ENCODE measurements at regions not wholly inside any gene's neighbourhood (a gene's known extent, or its start where the extent isn't known, plus 50 kb on each side); places are given as distances from the start of the nearest gene placed in this dataset.

GRCh38 chr11:19511413-19512183 lies 201.0 kb upstream of the NAV2 start:
- no peak overlapping the region for H3K18ac ChIP-seq (ENCODE audit: extremely low read depth, low read length)
- H3K9ac ChIP-seq (replicated peaks in 1 of 4; ENCODE audit: extremely low read depth in 1 of 4, low read depth in 3 of 4, low read length in 3 of 4) = no peak overlapping the region
- no peak overlapping the region for H2BK15ac ChIP-seq (ENCODE audit: low read length)
- no peaks in the 10 kb centered on the region for H3K4me1 ChIP-seq (replicated peaks in 1 of 4; ENCODE audit: control insufficient read depth in 3 of 4, insufficient read depth in 4 of 4, low read length in 3 of 4)
- no peaks in the 10 kb centered on the region; a peak in 1 of 4 replicates for H3K79me2 ChIP-seq (ENCODE audit: control insufficient read depth in 1 of 2, insufficient read depth in 2 of 2, low read length in 2 of 2)
- H4K8ac ChIP-seq (ENCODE audit: extremely low read depth, insufficient read depth, low read length) = no peak overlapping the region
- H2BK5ac ChIP-seq (ENCODE audit: low read depth, low read length) = no peak overlapping the region
- no peak for DNase-seq (ENCODE audit: low read depth in 1 of 2, low spot score in 2 of 2)
- H3K4me3 ChIP-seq (ENCODE audit: extremely low read depth in 1 of 4, insufficient read depth in 2 of 4, low read depth in 3 of 4, low read length in 4 of 4) = no peak overlapping the region
- 86% methylated on average over 9 of the region's 9 CpGs; no CpG with 5 or more reads in 1 of the 2 experiments for WGBS, 2 experiments (ENCODE audit: extremely low coverage in 1 of 2, insufficient coverage in 1 of 2, insufficient read length in 1 of 2, insufficient replicate concordance in 2 of 2, low coverage in 1 of 2, low lambda C conversion rate in 2 of 2, missing lambda C conversion rate in 1 of 2)
- no peaks in the 10 kb centered on the region for H3K9me3 ChIP-seq (ENCODE audit: insufficient read depth in 2 of 2, low read depth in 1 of 2, low read length in 1 of 2)
- H4K5ac ChIP-seq (ENCODE audit: insufficient read length, low read depth, low read length) = no peak overlapping the region
- POLR2A ChIA-PET (ENCODE audit: partially characterized antibody) = no interaction called here
- H3K23ac ChIP-seq (ENCODE audit: insufficient read length) = no peak overlapping the region
- FAIRE-seq = no peak
- H3K27me3 ChIP-seq (replicated peaks in 1 of 4; ENCODE audit: control insufficient read depth in 3 of 4, extremely low read depth in 1 of 4, insufficient read depth in 3 of 4, low read length in 3 of 4) = no peaks in the 10 kb centered on the region
- H3K14ac ChIP-seq (ENCODE audit: insufficient read length) = no peak overlapping the region
- H3K23me2 ChIP-seq (ENCODE audit: low read depth, low read length) = no peaks in the 10 kb centered on the region
- H3K4ac ChIP-seq (replicated peaks; ENCODE audit: insufficient read length, low read depth, low read length) = no peak overlapping the region
- TF ChIP-seq RXRA (IDR thresholded peaks at IDR 0.05; ENCODE audit: insufficient read depth, low read depth, low read length) = no peak
- TF ChIP-seq BRCA1 (IDR thresholded peaks at IDR 0.05; ENCODE audit: low read depth, low read length) = no peak
- no peaks in the 10 kb centered on the region for H3K79me1 ChIP-seq (ENCODE audit: low read depth, low read length)
- H3K27ac ChIP-seq (ENCODE audit: low read depth, low read length) = no peak overlapping the region
- no peaks in the 10 kb centered on the region for H3K36me3 ChIP-seq (ENCODE audit: control insufficient read depth in 2 of 4, insufficient read depth in 4 of 4, low read length in 3 of 4)
- H4K20me1 ChIP-seq (replicated peaks in 1 of 2; ENCODE audit: control insufficient read depth in 1 of 2, insufficient read depth in 2 of 2, low read length in 2 of 2) = no peaks in the 10 kb centered on the region
- CTCF ChIA-PET (ENCODE audit: partially characterized antibody) = interaction anchor here (0.9 kb wide), 1 partner anchor 29 kb away, joined by 3 read pairs; no protein-coding TSS in a partner anchor
- H3K4me2 ChIP-seq (ENCODE audit: insufficient read depth in 1 of 2, low read depth in 2 of 2, low read length in 2 of 2) = no peak overlapping the region
- H4K91ac ChIP-seq (replicated peaks; ENCODE audit: insufficient read length, low read length) = no peak overlapping the region
- no peak overlapping the region for H3K56ac ChIP-seq (replicated peaks; ENCODE audit: insufficient read length, low read depth, low read length)
- no peak overlapping the region for H2AK5ac ChIP-seq (ENCODE audit: low read depth, low read length)
- H2AFZ ChIP-seq (ENCODE audit: low read length) = no peak overlapping the region
- no peak overlapping the region for H2BK20ac ChIP-seq (ENCODE audit: low read length)
- H2BK12ac ChIP-seq (ENCODE audit: low read depth, low read length) = no peak overlapping the region
- no peak overlapping the region for H2BK120ac ChIP-seq (replicated peaks; ENCODE audit: low read depth, low read length)
